ENCODE measurements at regions not wholly inside any gene's neighbourhood (a gene's known extent, or its start where the extent isn't known, plus 50 kb on each side); places are given as distances from the start of the nearest gene placed in this dataset.
"Not testable (repeated sequence)": the region's sequence is repeated elsewhere in the genome, so short reads cannot be mapped to it uniquely, and the experiment has no call there.

- FAIRE-seq: no peak
These were observed 252.1 kb downstream of the LRIG3 start for GRCh38 chr12:58668233-58668632.

GRCh38 chr12:58668871-58669270 lies 251.4 kb downstream of the LRIG3 start:
- no peak for FAIRE-seq

GRCh38 chr12:58670623-58671022 lies 249.7 kb downstream of the LRIG3 start:
- FAIRE-seq: no peak

GRCh38 chr12:58671196-58671595 lies 249.1 kb downstream of the LRIG3 start:
- FAIRE-seq: no peak

GRCh38 chr12:58673021-58673420 lies 247.3 kb downstream of the LRIG3 start:
- FAIRE-seq: no peak

- not testable (repeated sequence) for FAIRE-seq
These were observed 242.5 kb downstream of the LRIG3 start for GRCh38 chr12:58677833-58678232.

GRCh38 chr12:58678753-58679152 lies 241.6 kb downstream of the LRIG3 start:
- FAIRE-seq: no peak

GRCh38 chr12:58681730-58682129 lies 238.6 kb downstream of the LRIG3 start:
- FAIRE-seq: peak; percentile 18

- FAIRE-seq: no peak
These were observed 225.0 kb downstream of the LRIG3 start for GRCh38 chr12:58695263-58695662.

- no peak for FAIRE-seq
These were observed 218.8 kb downstream of the LRIG3 start for GRCh38 chr12:58701536-58701935.

GRCh38 chr12:58703866-58704265 lies 216.4 kb downstream of the LRIG3 start:
- FAIRE-seq: no peak

- not testable (repeated sequence) for FAIRE-seq
These were observed 215.5 kb downstream of the LRIG3 start for GRCh38 chr12:58704770-58705169.

GRCh38 chr12:58710901-58711300 lies 209.4 kb downstream of the LRIG3 start:
- FAIRE-seq: no peak

GRCh38 chr12:58711974-58712373 lies 208.3 kb downstream of the LRIG3 start:
- FAIRE-seq: no peak

- no peak for FAIRE-seq
These were observed 207.3 kb downstream of the LRIG3 start for GRCh38 chr12:58712976-58713375.

- FAIRE-seq: no peak
These were observed 201.1 kb downstream of the LRIG3 start for GRCh38 chr12:58719161-58719560.

GRCh38 chr12:58720421-58720820 lies 199.9 kb downstream of the LRIG3 start:
- FAIRE-seq: no peak

GRCh38 chr12:58725400-58726105 lies 194.8 kb downstream of the LRIG3 start:
- FAIRE-seq: no peak

GRCh38 chr12:58727521-58727920 lies 192.8 kb downstream of the LRIG3 start:
- FAIRE-seq: no peak

- FAIRE-seq: no peak
These were observed 191.9 kb downstream of the LRIG3 start for GRCh38 chr12:58728397-58728796.

GRCh38 chr12:58731096-58731495 lies 189.2 kb downstream of the LRIG3 start:
- FAIRE-seq: no peak

- FAIRE-seq: no peak
These were observed 187.4 kb downstream of the LRIG3 start for GRCh38 chr12:58732894-58733293.

- FAIRE-seq: no peak
These were observed 179.1 kb downstream of the LRIG3 start for GRCh38 chr12:58741226-58741625.

- no peak for FAIRE-seq
These were observed 174.8 kb downstream of the LRIG3 start for GRCh38 chr12:58745348-58746125.
